ENCODE measurements at regions not wholly inside any gene's neighbourhood (a gene's known extent, or its start where the extent isn't known, plus 50 kb on each side); places are given as distances from the start of the nearest gene placed in this dataset.
A peak's percentile ranks its signal among the peaks of the same experiment; 100 is the strongest.

- no peaks in the 10 kb centered on the region for H3K36me3 ChIP-seq
- H3K27me3 ChIP-seq = no peaks in the 10 kb centered on the region
- intact Hi-C loops (cut with DNase I; ENCODE audit: low total_unique reads) (no loop called here), in situ Hi-C loops (cut with MboI; ENCODE audit: low sequenced_read_pairs in 4 of 4) (no loop called here)
- DNase-seq (no peak), ATAC-seq (no peak)
- peaks cover 5 to 6% of the 10 kb centered on the region in 2 donors for H3K4me1 ChIP-seq
- H3K27ac ChIP-seq = no peak overlapping the region
- no peaks in the 10 kb centered on the region for H3K9me3 ChIP-seq
- H3K4me3 ChIP-seq = no peak overlapping the region
- TF ChIP-seq CTCF (IDR thresholded peaks at IDR 0.05 in 4 of 5, conservative IDR thresholded peaks at IDR 0.05 in 1 of 5) (no peak), POLR2A (IDR thresholded peaks at IDR 0.05) (no peak)
Observed at GRCh38 chr2:111640480-111640879, 243.5 kb downstream of the ANAPC1 start.

DNA sequence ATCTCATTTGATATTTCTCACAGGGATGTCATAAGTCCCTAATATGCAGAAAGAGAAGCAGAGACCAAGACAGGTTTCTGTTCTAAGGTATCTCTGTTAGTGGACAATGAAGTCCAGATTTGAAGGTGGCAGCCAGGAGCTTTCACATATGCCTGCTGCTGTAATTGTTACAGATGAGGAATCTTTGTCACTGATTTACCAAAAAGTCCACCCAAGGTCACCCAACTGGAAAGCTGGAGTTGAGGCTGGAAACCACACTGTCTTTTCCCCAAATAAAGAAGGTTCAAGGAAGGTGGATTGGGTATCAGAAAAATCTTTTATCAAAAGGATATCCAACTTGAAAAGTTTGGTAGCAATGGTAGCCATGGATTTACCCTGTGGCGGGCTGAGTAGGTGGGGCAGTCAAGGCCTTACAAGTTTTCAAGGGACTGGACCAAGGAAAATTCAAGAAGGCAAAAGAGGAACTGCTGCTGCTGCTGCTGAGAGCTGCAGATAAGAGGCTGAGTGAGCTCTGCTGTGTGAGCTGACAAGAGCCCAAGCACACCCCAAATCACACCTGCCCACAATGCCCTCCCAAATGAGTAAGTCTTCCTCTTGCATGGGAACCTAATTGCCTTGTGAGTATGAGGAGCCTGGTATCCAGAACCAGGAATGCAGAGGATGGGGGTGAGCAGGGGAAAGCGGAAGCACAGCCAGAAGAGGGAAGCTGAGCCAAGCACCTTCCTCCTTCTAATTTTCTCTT, 241.2 kb downstream of the ANAPC1 start:
- no peaks in the 10 kb centered on the region for H3K9me3 ChIP-seq
- TF ChIP-seq CTCF (IDR thresholded peaks at IDR 0.05 in 4 of 5, conservative IDR thresholded peaks at IDR 0.05 in 1 of 5) = no peak
- no peak for TF ChIP-seq POLR2A (IDR thresholded peaks at IDR 0.05)
- DNase-seq (no peak), ATAC-seq (no peak)
- peaks cover 5 to 6% of the 10 kb centered on the region in 2 donors for H3K4me1 ChIP-seq
- no peaks in the 10 kb centered on the region for H3K36me3 ChIP-seq
- H3K4me3 ChIP-seq = no peak overlapping the region
- H3K27me3 ChIP-seq = no peaks in the 10 kb centered on the region
- H3K27ac ChIP-seq = no peak overlapping the region
- in situ Hi-C loops (cut with MboI; ENCODE audit: low sequenced_read_pairs in 4 of 4) (no loop called here), intact Hi-C loops (cut with DNase I; ENCODE audit: low total_unique reads) (no loop called here)

DNA sequence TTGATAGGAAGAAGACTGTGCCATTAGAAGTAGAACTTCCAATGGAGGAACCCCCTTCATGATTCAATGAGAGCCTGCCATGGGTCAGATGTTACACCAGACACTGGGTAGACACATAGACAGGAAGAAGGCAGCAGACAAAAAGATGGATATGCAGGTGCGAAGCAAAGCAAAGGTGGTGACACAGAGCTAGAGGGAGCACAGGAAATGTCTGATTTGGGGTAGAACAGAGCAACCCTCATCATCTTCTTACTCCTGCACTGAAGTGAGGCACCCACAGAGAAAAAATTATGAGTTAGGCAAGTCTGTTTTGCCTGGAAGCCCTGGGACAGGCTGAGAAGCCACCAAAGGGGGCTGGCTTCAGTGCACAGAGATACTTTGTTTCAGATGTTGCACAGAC, 240.2 kb downstream of the ANAPC1 start:
- Histone ChIP-seq H3K27ac (no peak overlapping the region), H3K4me1 (peaks cover 4% of the 10 kb centered on the region in 2 donors), H3K27me3 (no peaks in the 10 kb centered on the region), H3K36me3 (no peaks in the 10 kb centered on the region), H3K9me3 (no peaks in the 10 kb centered on the region), H3K4me3 (no peak overlapping the region)
- intact Hi-C loops (cut with DNase I; ENCODE audit: low total_unique reads) (no loop called here), in situ Hi-C loops (cut with MboI; ENCODE audit: low sequenced_read_pairs in 4 of 4) (no loop called here)
- no peak for TF ChIP-seq CTCF (IDR thresholded peaks at IDR 0.05 in 4 of 5, conservative IDR thresholded peaks at IDR 0.05 in 1 of 5)
- ATAC-seq (no peak), DNase-seq (no peak)

GRCh38 chr2:111647359-111647758, 236.6 kb downstream of the ANAPC1 start:
- intact Hi-C loops (cut with DNase I; ENCODE audit: low total_unique reads) = no loop called here
- H3K27ac ChIP-seq = no peak overlapping the region

More at GRCh38 chr2:111647359-111647758, 236.6 kb downstream of the ANAPC1 start:
- Histone ChIP-seq H3K4me3 (peak overlapping the region in 1 of 4 donors; percentile 11), H3K4me1 (no peaks in the 10 kb centered on the region), H3K27me3 (no peaks in the 10 kb centered on the region), H3K9me3 (no peaks in the 10 kb centered on the region), H3K36me3 (no peaks in the 10 kb centered on the region)
- no peak for DNase-seq
- TF ChIP-seq POLR2A (IDR thresholded peaks at IDR 0.05) (no peak), CTCF (IDR thresholded peaks at IDR 0.05 in 4 of 5, conservative IDR thresholded peaks at IDR 0.05 in 1 of 5) (no peak)
- in situ Hi-C loops (cut with MboI; ENCODE audit: low sequenced_read_pairs in 4 of 4) = no loop called here
- ATAC-seq = no peak
